ENCODE measurements at regions not wholly inside any gene's neighbourhood (a gene's known extent, or its start where the extent isn't known, plus 50 kb on each side); places are given as distances from the start of the nearest gene placed in this dataset.

- DNase-seq = no peak
- Histone ChIP-seq H3K27ac (no peak overlapping the region), H3K4me3 (no peak overlapping the region), H3K36me3 (ENCODE audit: insufficient read depth in 1 of 2, low read depth in 1 of 2) (no peaks in the 10 kb centered on the region), H3K27me3 (ENCODE audit: insufficient read depth in 3 of 3, low read length in 2 of 3) (no peaks in the 10 kb centered on the region), H3K9me3 (no peaks in the 10 kb centered on the region), H3K4me1 (no peaks in the 10 kb centered on the region)
- intact Hi-C loops (cut with DNase I) = no loop called here
- no peak for TF ChIP-seq CTCF (IDR thresholded peaks at IDR 0.05)
- 81 to 83% (median 81%) methylated on average over 4 of the region's 4 CpGs for WGBS, 3 donors
- no peak for ATAC-seq
These were observed 231.5 kb upstream of the SPRY2 start for GRCh38 chr13:80572308-80572922.

GRCh38 chr13:80571346-80572307 lies 230.7 kb upstream of the SPRY2 start:
- WGBS, 3 donors = 48 to 59% (median 49%) methylated on average over 4 of the region's 4 CpGs
- Histone ChIP-seq H3K4me1 (no peaks in the 10 kb centered on the region), H3K4me3 (no peak overlapping the region), H3K27ac (no peak overlapping the region), H3K9me3 (no peaks in the 10 kb centered on the region), H3K36me3 (ENCODE audit: insufficient read depth in 1 of 2, low read depth in 1 of 2) (no peaks in the 10 kb centered on the region), H3K27me3 (ENCODE audit: insufficient read depth in 3 of 3, low read length in 2 of 3) (no peaks in the 10 kb centered on the region)
- ATAC-seq (no peak), DNase-seq (no peak)
- TF ChIP-seq CTCF (IDR thresholded peaks at IDR 0.05) = no peak
- intact Hi-C loops (cut with DNase I) = no loop called here

GRCh38 chr13:80563439-80563838 lies 222.5 kb upstream of the SPRY2 start:
- H3K9me3 ChIP-seq = no peaks in the 10 kb centered on the region
- intact Hi-C loops (cut with DNase I) = no loop called here
- no peak overlapping the region for H3K27ac ChIP-seq
- no peaks in the 10 kb centered on the region for H3K27me3 ChIP-seq (ENCODE audit: insufficient read depth in 3 of 3, low read length in 2 of 3)
- H3K4me3 ChIP-seq = no peak overlapping the region
- 57 to 65% (median 57%) methylated on average over 4 of the region's 4 CpGs for WGBS, 3 donors
- H3K4me1 ChIP-seq = peaks cover 8% of the 10 kb centered on the region
- no peaks in the 10 kb centered on the region for H3K36me3 ChIP-seq (ENCODE audit: insufficient read depth in 1 of 2, low read depth in 1 of 2)
- no peak for TF ChIP-seq CTCF (IDR thresholded peaks at IDR 0.05)
- ATAC-seq (no peak), DNase-seq (no peak)

GRCh38 chr13:80562433-80563156 lies 221.7 kb upstream of the SPRY2 start:
- WGBS, 3 donors = 17 to 21% (median 18%) methylated on average over 4 of the region's 4 CpGs
- Histone ChIP-seq H3K36me3 (ENCODE audit: insufficient read depth in 1 of 2, low read depth in 1 of 2) (no peaks in the 10 kb centered on the region), H3K27ac (no peak overlapping the region), H3K9me3 (no peaks in the 10 kb centered on the region), H3K4me3 (no peak overlapping the region), H3K4me1 (peaks cover 8% of the 10 kb centered on the region), H3K27me3 (ENCODE audit: insufficient read depth in 3 of 3, low read length in 2 of 3) (no peaks in the 10 kb centered on the region)
- intact Hi-C loops (cut with DNase I) = no loop called here
- ATAC-seq (no peak), DNase-seq (no peak)
- no peak for TF ChIP-seq CTCF (IDR thresholded peaks at IDR 0.05)
